Upper lobe of left lung (tissue), 4 donors: ENCODE measurements at regions not wholly inside any gene's neighbourhood (a gene's known extent, or its start where the extent isn't known, plus 50 kb on each side); places are given as distances from the start of the nearest gene placed in this dataset.

Experiments used
- CTCF ChIP-seq, 6 experiments: fragments of 450-650 bp in 4 of 6; fragments of 200-600 bp in 2 of 6; sonication (generic) in 2 of 6; IDR thresholded peaks; one replicate each; pipeline ENCODE4 v1.5.1; 2016 to 2019; ENCODE audit warnings: antibody characterized with exemption in 6 of 6
- POLR2AphosphoS5 ChIP-seq, 2 donors: sonication (generic); formaldehyde crosslinking; IDR thresholded peaks; one replicate each; pipeline ENCODE4 v1.5.1; 2017; ENCODE audit warnings: antibody characterized with exemption in 2 of 2

- TF ChIP-seq CTCF (IDR thresholded peaks at IDR 0.05) (no peak), POLR2AphosphoS5 (IDR thresholded peaks at IDR 0.05) (no peak)
Measured at GRCh38 chr7:22016507-22016906, 70.8 kb upstream of the CDCA7L start.
